Endodermal cell (in vitro differentiated cells): ENCODE measurements at regions not wholly inside any gene's neighbourhood (a gene's known extent, or its start where the extent isn't known, plus 50 kb on each side); places are given as distances from the start of the nearest gene placed in this dataset.

Experiments
- DNase-seq: peaks from one replicate; pipeline ENCODE4 v3.0.0-alpha.2; 2017
- H3K27ac ChIP-seq: 2 replicates; pipeline ENCODE4 v1.5.1; 2013; ENCODE audit warnings: mild to moderate bottlenecking, low read depth, low read length, moderate library complexity
- H3K27me3 ChIP-seq: 2 replicates; pipeline ENCODE4 v1.6.1; 2013; ENCODE audit warnings: mild to moderate bottlenecking, low read length, moderate library complexity; ENCODE audit not compliant: insufficient read depth, control insufficient read depth, poor library complexity, severe bottlenecking
- H3K36me3 ChIP-seq: 2 replicates; pipeline ENCODE4 v1.7.0; 2013; ENCODE audit warnings: mild to moderate bottlenecking, low read length, moderate library complexity; ENCODE audit not compliant: control insufficient read depth, insufficient read depth
- H3K4me1 ChIP-seq: one replicate; pipeline ENCODE4 v1.7.0; 2013; ENCODE audit warnings: low read length; ENCODE audit not compliant: control insufficient read depth, insufficient read depth
- H3K4me3 ChIP-seq: 2 replicates; pipeline ENCODE4 v1.5.1; 2013; ENCODE audit warnings: mild to moderate bottlenecking, low read length, moderate library complexity
- H3K9ac ChIP-seq: 2 replicates; pipeline ENCODE4 v1.6.1; 2013; ENCODE audit warnings: mild to moderate bottlenecking, low read length, moderate library complexity; ENCODE audit not compliant: poor library complexity, severe bottlenecking; ENCODE audit errors: extremely low read depth
- H3K9me3 ChIP-seq: 2 replicates; pipeline ENCODE4 v1.6.1; 2013; ENCODE audit warnings: mild to moderate bottlenecking, low read length, moderate library complexity; ENCODE audit not compliant: control insufficient read depth
- H3K27ac Mint-ChIP-seq: 2 replicates; pipeline ENCODE4 v1.8.0; 2020; ENCODE audit warnings: mixed read lengths
- H3K27me3 Mint-ChIP-seq: 2 replicates; pipeline ENCODE4 v1.8.0; 2021; ENCODE audit warnings: mild to moderate bottlenecking, mixed read lengths; ENCODE audit not compliant: insufficient read depth
- H3K36me3 Mint-ChIP-seq: 2 replicates; pipeline ENCODE4 v1.8.0; 2020; ENCODE audit warnings: low read depth, mixed read lengths
- H3K4me1 Mint-ChIP-seq: 2 replicates; pipeline ENCODE4 v1.8.0; 2020; ENCODE audit warnings: mixed read lengths
- H3K4me3 Mint-ChIP-seq: 2 replicates; pipeline ENCODE4 v1.8.0; 2020; ENCODE audit warnings: mild to moderate bottlenecking, moderate library complexity, mixed read lengths
- H3K9me3 Mint-ChIP-seq: 2 replicates; pipeline ENCODE4 v1.8.0; 2020; ENCODE audit warnings: mild to moderate bottlenecking, mixed read lengths
- WGBS, 2 experiments: methylation state at CpG; one replicate each; pipeline versions ENCODE4 v1.1.5 to v1.1.7; 2013; ENCODE audit warnings: missing lambda C conversion rate in 2 of 2, mixed read lengths in 1 of 2; ENCODE audit not compliant: insufficient coverage in 1 of 2, insufficient read length in 1 of 2; 5-methylcytosine and 5-hydroxymethylcytosine counted together
- TF ChIP-seq, protein P1 (sequence below): fragments of 200-600 bp; sonication (generic); conservative IDR thresholded peaks from 2 replicates; pipeline ENCODE4 v1.5.0; 2021; ENCODE audit warnings: antibody characterized with exemption, mild to moderate bottlenecking

DNA sequence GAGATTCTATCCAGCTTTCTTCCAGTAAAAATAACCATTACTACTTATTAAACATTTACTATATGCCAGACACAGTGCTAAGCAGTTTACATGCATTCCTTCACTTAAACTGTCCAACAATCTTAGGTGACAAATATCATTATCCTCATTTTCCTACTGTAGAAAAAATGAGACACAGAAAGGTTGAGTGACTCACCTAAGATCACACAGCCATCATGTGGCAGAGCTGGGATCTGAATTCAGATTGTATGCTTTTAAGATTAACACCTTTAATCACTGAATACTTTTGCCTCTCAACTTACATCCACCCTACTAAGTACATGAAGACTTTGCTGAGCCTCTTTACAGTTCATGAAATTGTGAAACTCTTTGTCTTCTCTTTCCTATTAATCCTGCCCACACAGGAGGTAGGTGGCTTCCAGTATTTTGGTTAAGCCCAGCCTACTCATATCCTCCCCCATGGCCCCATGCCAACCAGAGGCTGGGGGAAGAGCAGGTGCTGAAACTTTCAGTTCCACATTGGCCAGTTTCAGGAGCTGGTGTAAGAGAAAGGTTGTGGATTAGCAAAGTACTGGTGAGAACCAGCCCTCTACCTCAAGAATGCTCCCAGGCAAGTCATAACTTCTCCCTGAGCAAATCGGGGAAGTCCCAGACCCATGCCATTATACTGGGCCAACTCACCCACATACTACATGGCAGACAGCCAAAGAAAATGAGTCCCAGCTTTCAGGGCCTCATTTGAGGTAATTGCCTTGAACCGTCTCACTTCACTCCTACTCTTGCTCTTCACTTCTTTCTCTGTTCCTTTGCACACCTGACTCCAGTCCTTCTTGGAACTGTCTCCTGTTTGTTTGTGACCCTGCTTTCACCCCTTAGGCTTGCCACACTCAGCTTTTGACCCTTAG is 211.1 kb downstream of the GUCY2F start:
- Mint-ChIP-seq H3K4me3 (no peak overlapping the region), H3K36me3 (no peaks in the 10 kb centered on the region), H3K4me1 (peaks cover 20% of the 10 kb centered on the region), H3K27ac (no peak overlapping the region), H3K27me3 (peaks cover 5% of the 10 kb centered on the region), H3K9me3 (no peaks in the 10 kb centered on the region)
- WGBS, 2 experiments, result 60 to 80% methylated on average over 1 to 2 of the region's 2 CpGs
- Histone ChIP-seq H3K9ac (no peak overlapping the region), H3K4me3 (no peak overlapping the region), H3K9me3 (no peaks in the 10 kb centered on the region), H3K27me3 (no peaks in the 10 kb centered on the region), H3K36me3 (no peaks in the 10 kb centered on the region), H3K4me1 (no peaks in the 10 kb centered on the region), H3K27ac (no peak overlapping the region)
- TF ChIP-seq, protein P1, sequence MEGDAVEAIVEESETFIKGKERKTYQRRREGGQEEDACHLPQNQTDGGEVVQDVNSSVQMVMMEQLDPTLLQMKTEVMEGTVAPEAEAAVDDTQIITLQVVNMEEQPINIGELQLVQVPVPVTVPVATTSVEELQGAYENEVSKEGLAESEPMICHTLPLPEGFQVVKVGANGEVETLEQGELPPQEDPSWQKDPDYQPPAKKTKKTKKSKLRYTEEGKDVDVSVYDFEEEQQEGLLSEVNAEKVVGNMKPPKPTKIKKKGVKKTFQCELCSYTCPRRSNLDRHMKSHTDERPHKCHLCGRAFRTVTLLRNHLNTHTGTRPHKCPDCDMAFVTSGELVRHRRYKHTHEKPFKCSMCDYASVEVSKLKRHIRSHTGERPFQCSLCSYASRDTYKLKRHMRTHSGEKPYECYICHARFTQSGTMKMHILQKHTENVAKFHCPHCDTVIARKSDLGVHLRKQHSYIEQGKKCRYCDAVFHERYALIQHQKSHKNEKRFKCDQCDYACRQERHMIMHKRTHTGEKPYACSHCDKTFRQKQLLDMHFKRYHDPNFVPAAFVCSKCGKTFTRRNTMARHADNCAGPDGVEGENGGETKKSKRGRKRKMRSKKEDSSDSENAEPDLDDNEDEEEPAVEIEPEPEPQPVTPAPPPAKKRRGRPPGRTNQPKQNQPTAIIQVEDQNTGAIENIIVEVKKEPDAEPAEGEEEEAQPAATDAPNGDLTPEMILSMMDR, result no peak
- no peak for DNase-seq

DNA sequence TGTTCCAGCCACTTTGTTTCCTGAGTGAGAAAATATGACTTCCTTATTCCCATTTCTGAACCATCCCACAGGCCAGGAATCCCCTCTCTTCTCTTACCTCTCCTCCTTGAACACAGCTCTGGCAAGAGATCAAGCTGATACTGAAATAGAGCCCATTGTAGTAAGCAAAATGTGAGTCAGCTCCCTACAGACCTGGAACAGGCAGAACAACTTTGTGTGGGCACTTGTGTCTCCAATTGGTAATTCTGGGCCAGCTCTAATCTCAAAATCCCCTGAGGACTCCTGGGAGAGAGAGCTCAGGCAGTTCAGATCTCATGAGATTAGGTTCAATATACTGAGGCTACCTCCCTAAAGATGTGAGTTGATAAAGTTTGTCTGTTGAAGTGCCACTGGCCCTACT is 213.5 kb downstream of the GUCY2F start:
- Histone ChIP-seq H3K36me3 (no peaks in the 10 kb centered on the region), H3K4me1 (no peaks in the 10 kb centered on the region), H3K27me3 (no peaks in the 10 kb centered on the region), H3K9me3 (no peaks in the 10 kb centered on the region), H3K27ac (no peak overlapping the region), H3K4me3 (no peak overlapping the region), H3K9ac (no peak overlapping the region)
- peaks cover 3% of the 10 kb centered on the region for H3K9me3 Mint-ChIP-seq
- peaks cover 15% of the 10 kb centered on the region for H3K4me1 Mint-ChIP-seq
- TF ChIP-seq, protein P1, result no peak
- no peak overlapping the region for H3K27ac Mint-ChIP-seq
- H3K36me3 Mint-ChIP-seq, result no peaks in the 10 kb centered on the region
- DNase-seq, result no peak
- H3K27me3 Mint-ChIP-seq, result peaks cover 5% of the 10 kb centered on the region
- no peak overlapping the region for H3K4me3 Mint-ChIP-seq

DNA sequence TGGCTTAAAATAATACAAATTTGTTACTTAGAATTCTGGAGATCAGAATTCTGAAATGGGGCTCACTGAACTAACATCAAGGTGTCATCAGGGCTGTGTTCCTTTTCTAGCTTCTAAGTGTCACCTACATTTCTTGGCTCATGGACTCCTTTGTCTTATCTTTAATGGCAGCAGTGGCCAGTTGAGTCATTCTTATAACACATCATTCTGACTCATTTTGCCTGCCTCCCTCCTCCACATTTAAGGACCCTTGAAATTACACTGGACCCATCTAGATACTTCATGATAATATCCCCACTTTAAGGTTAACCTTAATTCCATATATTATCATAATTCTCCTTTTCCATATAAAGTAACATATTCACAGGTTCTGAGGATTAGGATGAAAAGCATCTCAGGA is 215.9 kb downstream of the GUCY2F start:
- no peak overlapping the region for H3K4me3 Mint-ChIP-seq
- Histone ChIP-seq H3K36me3 (no peaks in the 10 kb centered on the region), H3K4me1 (no peaks in the 10 kb centered on the region), H3K4me3 (no peak overlapping the region), H3K9ac (no peak overlapping the region), H3K27me3 (no peaks in the 10 kb centered on the region), H3K9me3 (no peaks in the 10 kb centered on the region), H3K27ac (no peak overlapping the region)
- DNase-seq, result no peak
- peaks cover 7% of the 10 kb centered on the region for H3K4me1 Mint-ChIP-seq
- no peaks in the 10 kb centered on the region for H3K36me3 Mint-ChIP-seq
- no peak overlapping the region for H3K27ac Mint-ChIP-seq
- H3K27me3 Mint-ChIP-seq, result peaks cover 5% of the 10 kb centered on the region
- peaks cover 10% of the 10 kb centered on the region for H3K9me3 Mint-ChIP-seq
- TF ChIP-seq, protein P1, result no peak
